Osteocyte (in vitro differentiated cells): ENCODE measurements at regions not wholly inside any gene's neighbourhood (a gene's known extent, or its start where the extent isn't known, plus 50 kb on each side); places are given as distances from the start of the nearest gene placed in this dataset.

ENCODE experiments used
- DNase-seq: peaks from one replicate; pipeline ENCODE4 v3.0.0; 2021; ENCODE audit warnings: mixed read lengths; ENCODE audit not compliant: unreplicated experiment; ENCODE audit errors: extremely low spot score
- H3K27ac Mint-ChIP-seq: one replicate; pipeline ENCODE4 v1.8.0; 2021; ENCODE audit warnings: mild to moderate bottlenecking, mixed read lengths; ENCODE audit not compliant: unreplicated experiment
- H3K27me3 Mint-ChIP-seq: one replicate; pipeline ENCODE4 v1.8.0; 2021; ENCODE audit warnings: mixed read lengths; ENCODE audit not compliant: unreplicated experiment
- H3K36me3 Mint-ChIP-seq: one replicate; pipeline ENCODE4 v1.8.0; 2021; ENCODE audit warnings: mixed read lengths; ENCODE audit not compliant: unreplicated experiment
- H3K4me1 Mint-ChIP-seq: one replicate; pipeline ENCODE4 v1.8.0; 2021; ENCODE audit warnings: mixed read lengths; ENCODE audit not compliant: unreplicated experiment
- H3K4me3 Mint-ChIP-seq: one replicate; pipeline ENCODE4 v1.8.0; 2021; ENCODE audit warnings: mild to moderate bottlenecking, moderate library complexity, mixed read lengths; ENCODE audit not compliant: unreplicated experiment
- H3K9me3 Mint-ChIP-seq: one replicate; pipeline ENCODE4 v1.8.0; 2021; ENCODE audit warnings: mixed read lengths; ENCODE audit not compliant: unreplicated experiment
- TF ChIP-seq, protein P1 (sequence below): fragments of 200-600 bp; sonication (generic); IDR thresholded peaks from 2 replicates; pipeline ENCODE4 v1.5.0; 2021; ENCODE audit warnings: antibody characterized with exemption, mild to moderate bottlenecking, moderate library complexity

DNA sequence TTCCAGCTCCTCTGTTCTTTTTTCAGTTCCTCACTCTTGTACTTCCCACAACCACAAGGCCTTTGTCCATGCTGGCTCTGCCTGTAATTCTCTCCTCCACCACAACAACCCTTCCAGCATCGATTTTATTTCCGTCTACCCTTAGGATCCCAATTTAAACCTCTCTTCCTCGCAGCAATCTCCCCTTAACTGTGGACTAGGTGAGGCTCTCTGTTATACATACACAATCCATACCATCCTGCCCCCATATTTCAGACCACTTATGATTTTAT lies 90.4 kb upstream of the ZC3H11B start:
- TF ChIP-seq, protein P1, sequence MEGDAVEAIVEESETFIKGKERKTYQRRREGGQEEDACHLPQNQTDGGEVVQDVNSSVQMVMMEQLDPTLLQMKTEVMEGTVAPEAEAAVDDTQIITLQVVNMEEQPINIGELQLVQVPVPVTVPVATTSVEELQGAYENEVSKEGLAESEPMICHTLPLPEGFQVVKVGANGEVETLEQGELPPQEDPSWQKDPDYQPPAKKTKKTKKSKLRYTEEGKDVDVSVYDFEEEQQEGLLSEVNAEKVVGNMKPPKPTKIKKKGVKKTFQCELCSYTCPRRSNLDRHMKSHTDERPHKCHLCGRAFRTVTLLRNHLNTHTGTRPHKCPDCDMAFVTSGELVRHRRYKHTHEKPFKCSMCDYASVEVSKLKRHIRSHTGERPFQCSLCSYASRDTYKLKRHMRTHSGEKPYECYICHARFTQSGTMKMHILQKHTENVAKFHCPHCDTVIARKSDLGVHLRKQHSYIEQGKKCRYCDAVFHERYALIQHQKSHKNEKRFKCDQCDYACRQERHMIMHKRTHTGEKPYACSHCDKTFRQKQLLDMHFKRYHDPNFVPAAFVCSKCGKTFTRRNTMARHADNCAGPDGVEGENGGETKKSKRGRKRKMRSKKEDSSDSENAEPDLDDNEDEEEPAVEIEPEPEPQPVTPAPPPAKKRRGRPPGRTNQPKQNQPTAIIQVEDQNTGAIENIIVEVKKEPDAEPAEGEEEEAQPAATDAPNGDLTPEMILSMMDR, result no peak
- DNase-seq, result no peak
- no peaks in the 10 kb centered on the region for H3K4me1 Mint-ChIP-seq
- H3K36me3 Mint-ChIP-seq, result no peaks in the 10 kb centered on the region
- H3K4me3 Mint-ChIP-seq, result no peak overlapping the region
- H3K27ac Mint-ChIP-seq, result no peak overlapping the region
- H3K27me3 Mint-ChIP-seq, result no peaks in the 10 kb centered on the region
- H3K9me3 Mint-ChIP-seq, result peaks cover 3% of the 10 kb centered on the region

- Mint-ChIP-seq H3K27ac (no peak overlapping the region), H3K36me3 (no peaks in the 10 kb centered on the region), H3K4me3 (no peak overlapping the region), H3K9me3 (peaks cover 3% of the 10 kb centered on the region), H3K4me1 (no peaks in the 10 kb centered on the region), H3K27me3 (no peaks in the 10 kb centered on the region)
- DNase-seq, result no peak
- TF ChIP-seq, protein P1, result no peak
Measured at GRCh38 chr1:219701476-219701875, 88.6 kb upstream of the ZC3H11B start.

DNA sequence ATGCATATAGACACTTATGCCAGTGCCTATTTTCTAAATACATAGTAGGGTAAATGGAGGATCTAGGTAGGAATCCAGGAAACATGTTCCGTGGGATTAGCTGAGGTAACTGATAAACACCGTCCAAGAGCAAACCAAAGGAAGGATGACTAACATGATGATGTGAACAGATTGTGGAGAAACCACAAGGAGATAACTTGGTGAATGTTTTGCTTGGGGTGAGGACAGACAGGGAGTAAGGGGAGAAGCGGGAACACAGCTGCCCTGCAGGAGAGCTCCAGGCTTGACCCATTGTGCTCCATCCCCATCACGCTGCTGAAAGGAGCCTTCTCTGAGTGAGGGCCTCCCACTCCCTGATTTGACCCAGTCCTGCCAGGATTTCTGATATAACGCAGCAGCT lies 87.0 kb upstream of the ZC3H11B start:
- TF ChIP-seq, protein P1, result no peak
- no peak overlapping the region for H3K4me3 Mint-ChIP-seq
- no peaks in the 10 kb centered on the region for H3K4me1 Mint-ChIP-seq
- no peaks in the 10 kb centered on the region for H3K36me3 Mint-ChIP-seq
- H3K27me3 Mint-ChIP-seq, result no peaks in the 10 kb centered on the region
- no peak overlapping the region for H3K27ac Mint-ChIP-seq
- no peak for DNase-seq
- no peaks in the 10 kb centered on the region for H3K9me3 Mint-ChIP-seq

GRCh38 chr1:219697682-219698081 lies 84.8 kb upstream of the ZC3H11B start:
- Mint-ChIP-seq H3K36me3 (no peaks in the 10 kb centered on the region), H3K27ac (no peak overlapping the region), H3K4me3 (no peak overlapping the region), H3K4me1 (no peaks in the 10 kb centered on the region), H3K9me3 (no peaks in the 10 kb centered on the region), H3K27me3 (no peaks in the 10 kb centered on the region)
- TF ChIP-seq, protein P1, result no peak
- no peak for DNase-seq

- Mint-ChIP-seq H3K27ac (no peak overlapping the region), H3K27me3 (peaks cover 4% of the 10 kb centered on the region), H3K4me1 (no peaks in the 10 kb centered on the region), H3K4me3 (no peak overlapping the region), H3K9me3 (no peaks in the 10 kb centered on the region), H3K36me3 (no peaks in the 10 kb centered on the region)
- TF ChIP-seq, protein P1, result no peak
- DNase-seq, result no peak
Measured at GRCh38 chr1:219692981-219693380, 80.1 kb upstream of the ZC3H11B start.
